ENCODE measurements at regions not wholly inside any gene's neighbourhood (a gene's known extent, or its start where the extent isn't known, plus 50 kb on each side); places are given as distances from the start of the nearest gene placed in this dataset.

- POLR2A ChIA-PET: no interaction called here
- no peak for TF ChIP-seq RELA (CRISPR knock-in tag; IDR thresholded peaks at IDR 0.05; ENCODE audit: borderline replicate concordance)
- TF ChIP-seq, protein P1, sequence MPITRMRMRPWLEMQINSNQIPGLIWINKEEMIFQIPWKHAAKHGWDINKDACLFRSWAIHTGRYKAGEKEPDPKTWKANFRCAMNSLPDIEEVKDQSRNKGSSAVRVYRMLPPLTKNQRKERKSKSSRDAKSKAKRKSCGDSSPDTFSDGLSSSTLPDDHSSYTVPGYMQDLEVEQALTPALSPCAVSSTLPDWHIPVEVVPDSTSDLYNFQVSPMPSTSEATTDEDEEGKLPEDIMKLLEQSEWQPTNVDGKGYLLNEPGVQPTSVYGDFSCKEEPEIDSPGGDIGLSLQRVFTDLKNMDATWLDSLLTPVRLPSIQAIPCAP (CRISPR knock-in tag; IDR thresholded peaks at IDR 0.05): no peak
- TF ChIP-seq ZBTB43 (CRISPR knock-in tag; IDR thresholded peaks at IDR 0.05): no peak
- TF ChIP-seq FOXP1 (CRISPR knock-in tag; IDR thresholded peaks at IDR 0.05; ENCODE audit: borderline replicate concordance): no peak
- no peak for TF ChIP-seq TP53 (CRISPR knock-in tag; IDR thresholded peaks at IDR 0.05)
- TF ChIP-seq ERG (CRISPR knock-in tag; IDR thresholded peaks at IDR 0.05): no peak
- no peak for TF ChIP-seq GABPB1 (CRISPR knock-in tag; IDR thresholded peaks at IDR 0.05)
- TF ChIP-seq PRRX2 (CRISPR knock-in tag; IDR thresholded peaks at IDR 0.05): no peak
- no peak for TF ChIP-seq E2F1 (CRISPR knock-in tag; IDR thresholded peaks at IDR 0.05)
- TF ChIP-seq, protein P2, sequence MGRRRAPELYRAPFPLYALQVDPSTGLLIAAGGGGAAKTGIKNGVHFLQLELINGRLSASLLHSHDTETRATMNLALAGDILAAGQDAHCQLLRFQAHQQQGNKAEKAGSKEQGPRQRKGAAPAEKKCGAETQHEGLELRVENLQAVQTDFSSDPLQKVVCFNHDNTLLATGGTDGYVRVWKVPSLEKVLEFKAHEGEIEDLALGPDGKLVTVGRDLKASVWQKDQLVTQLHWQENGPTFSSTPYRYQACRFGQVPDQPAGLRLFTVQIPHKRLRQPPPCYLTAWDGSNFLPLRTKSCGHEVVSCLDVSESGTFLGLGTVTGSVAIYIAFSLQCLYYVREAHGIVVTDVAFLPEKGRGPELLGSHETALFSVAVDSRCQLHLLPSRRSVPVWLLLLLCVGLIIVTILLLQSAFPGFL (CRISPR knock-in tag; IDR thresholded peaks at IDR 0.05; ENCODE audit: borderline replicate concordance): no peak
- H3K27me3 Mint-ChIP-seq (ENCODE audit: low read depth): no peaks in the 10 kb centered on the region
- H3K4me3 Mint-ChIP-seq: no peak overlapping the region
- H3K4me1 Mint-ChIP-seq: no peaks in the 10 kb centered on the region; the same call in 1 of the 2 replicates
- no peak for DNase-seq (ENCODE audit: low spot score)
- CTCF ChIA-PET: no interaction called here
- H3K27ac Mint-ChIP-seq: no peak overlapping the region
- no peaks in the 10 kb centered on the region for H3K36me3 Mint-ChIP-seq
- H3K9me3 Mint-ChIP-seq: no peaks in the 10 kb centered on the region
- no peak for ATAC-seq
Measured at GRCh38 chr15:72936691-72937679, 115.3 kb upstream of the NEO1 start.

DNA sequence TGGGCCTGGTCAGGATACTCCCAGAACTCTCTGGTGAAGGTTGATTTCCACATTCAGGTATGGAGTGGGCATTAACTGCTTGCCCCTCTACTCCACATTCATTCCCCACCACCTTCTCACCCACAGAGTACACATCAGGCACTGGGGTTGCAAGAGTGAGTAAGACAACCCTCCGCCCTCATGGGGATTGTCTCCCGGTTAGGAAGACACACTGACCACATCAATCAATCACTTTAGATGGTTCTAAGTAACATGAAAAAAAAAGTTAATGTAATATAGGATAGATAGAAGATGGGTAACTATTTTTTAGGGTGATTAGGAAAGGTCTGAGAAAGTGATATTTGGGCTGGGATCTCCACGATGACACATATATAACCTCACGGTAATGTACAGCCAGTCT lies 116.0 kb upstream of the NEO1 start:
- CTCF ChIA-PET: no interaction called here
- no peak overlapping the region for H3K27ac Mint-ChIP-seq
- TF ChIP-seq, protein P3, sequence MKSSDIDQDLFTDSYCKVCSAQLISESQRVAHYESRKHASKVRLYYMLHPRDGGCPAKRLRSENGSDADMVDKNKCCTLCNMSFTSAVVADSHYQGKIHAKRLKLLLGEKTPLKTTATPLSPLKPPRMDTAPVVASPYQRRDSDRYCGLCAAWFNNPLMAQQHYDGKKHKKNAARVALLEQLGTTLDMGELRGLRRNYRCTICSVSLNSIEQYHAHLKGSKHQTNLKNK (CRISPR knock-in tag; IDR thresholded peaks at IDR 0.05): no peak
- TF ChIP-seq ZNF121 (CRISPR knock-in tag; IDR thresholded peaks at IDR 0.05) (no peak), KAT7 (CRISPR knock-in tag; IDR thresholded peaks at IDR 0.05; ENCODE audit: borderline replicate concordance) (no peak), JAZF1 (CRISPR knock-in tag; IDR thresholded peaks at IDR 0.05) (no peak), ELF4 (CRISPR knock-in tag; IDR thresholded peaks at IDR 0.05; ENCODE audit: low read depth) (no peak), TEAD4 (CRISPR knock-in tag; IDR thresholded peaks at IDR 0.05) (no peak), MXD4 (CRISPR knock-in tag; IDR thresholded peaks at IDR 0.05; ENCODE audit: borderline replicate concordance) (no peak), PRRX2 (CRISPR knock-in tag; IDR thresholded peaks at IDR 0.05) (no peak), ZNF512 (CRISPR knock-in tag; IDR thresholded peaks at IDR 0.05; ENCODE audit: borderline replicate concordance) (no peak), HMGA2 (CRISPR knock-in tag; IDR thresholded peaks at IDR 0.05) (no peak), FOXP1 (CRISPR knock-in tag; IDR thresholded peaks at IDR 0.05; ENCODE audit: borderline replicate concordance) (no peak), ZNF317 (CRISPR knock-in tag; IDR thresholded peaks at IDR 0.05; ENCODE audit: borderline replicate concordance, low read depth) (no peak), JUN (CRISPR knock-in tag; IDR thresholded peaks at IDR 0.05) (no peak), OVOL2 (CRISPR knock-in tag; IDR thresholded peaks at IDR 0.05; ENCODE audit: borderline replicate concordance) (no peak), ATF2 (CRISPR knock-in tag; IDR thresholded peaks at IDR 0.05; ENCODE audit: borderline replicate concordance, low read depth) (no peak)
- TF ChIP-seq, protein P4, sequence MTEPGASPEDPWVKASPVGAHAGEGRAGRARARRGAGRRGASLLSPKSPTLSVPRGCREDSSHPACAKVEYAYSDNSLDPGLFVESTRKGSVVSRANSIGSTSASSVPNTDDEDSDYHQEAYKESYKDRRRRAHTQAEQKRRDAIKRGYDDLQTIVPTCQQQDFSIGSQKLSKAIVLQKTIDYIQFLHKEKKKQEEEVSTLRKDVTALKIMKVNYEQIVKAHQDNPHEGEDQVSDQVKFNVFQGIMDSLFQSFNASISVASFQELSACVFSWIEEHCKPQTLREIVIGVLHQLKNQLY (CRISPR knock-in tag; IDR thresholded peaks at IDR 0.05): no peak

More for the DNA sequence above, 116.0 kb upstream of the NEO1 start:
- no peak for DNase-seq (ENCODE audit: low spot score)
- Mint-ChIP-seq H3K9me3 (no peaks in the 10 kb centered on the region), H3K4me1 (no peaks in the 10 kb centered on the region; the same call in 1 of the 2 replicates), H3K4me3 (no peak overlapping the region), H3K36me3 (no peaks in the 10 kb centered on the region), H3K27me3 (ENCODE audit: low read depth) (no peaks in the 10 kb centered on the region)
- ATAC-seq: no peak
- POLR2A ChIA-PET: no interaction called here
